ENCODE measurements at regions not wholly inside any gene's neighbourhood (a gene's known extent, or its start where the extent isn't known, plus 50 kb on each side); places are given as distances from the start of the nearest gene placed in this dataset.
"Not testable (repeated sequence)": the region's sequence is repeated elsewhere in the genome, so short reads cannot be mapped to it uniquely, and the experiment has no call there.

DNA sequence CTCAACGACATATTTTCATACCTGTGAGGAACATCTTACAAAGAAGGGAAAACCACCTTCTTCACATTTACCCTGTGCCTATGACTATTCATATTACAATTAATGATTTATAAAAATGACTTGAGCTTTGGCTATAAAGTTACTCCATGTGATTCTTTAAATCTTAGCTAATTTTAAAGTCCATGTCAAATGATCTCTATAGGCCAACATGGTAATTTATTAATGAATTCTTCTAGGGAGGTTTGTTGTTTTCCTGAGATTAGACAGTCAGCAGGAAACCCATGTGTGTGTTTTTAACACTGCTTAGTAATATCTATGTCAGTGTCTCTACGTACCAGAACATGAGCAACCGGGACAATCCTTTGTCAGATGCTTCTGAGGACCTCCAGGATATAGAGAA lies 307.3 kb downstream of the IPMK start:
- DNase-seq (ENCODE audit: low read depth) = no peak

DNA sequence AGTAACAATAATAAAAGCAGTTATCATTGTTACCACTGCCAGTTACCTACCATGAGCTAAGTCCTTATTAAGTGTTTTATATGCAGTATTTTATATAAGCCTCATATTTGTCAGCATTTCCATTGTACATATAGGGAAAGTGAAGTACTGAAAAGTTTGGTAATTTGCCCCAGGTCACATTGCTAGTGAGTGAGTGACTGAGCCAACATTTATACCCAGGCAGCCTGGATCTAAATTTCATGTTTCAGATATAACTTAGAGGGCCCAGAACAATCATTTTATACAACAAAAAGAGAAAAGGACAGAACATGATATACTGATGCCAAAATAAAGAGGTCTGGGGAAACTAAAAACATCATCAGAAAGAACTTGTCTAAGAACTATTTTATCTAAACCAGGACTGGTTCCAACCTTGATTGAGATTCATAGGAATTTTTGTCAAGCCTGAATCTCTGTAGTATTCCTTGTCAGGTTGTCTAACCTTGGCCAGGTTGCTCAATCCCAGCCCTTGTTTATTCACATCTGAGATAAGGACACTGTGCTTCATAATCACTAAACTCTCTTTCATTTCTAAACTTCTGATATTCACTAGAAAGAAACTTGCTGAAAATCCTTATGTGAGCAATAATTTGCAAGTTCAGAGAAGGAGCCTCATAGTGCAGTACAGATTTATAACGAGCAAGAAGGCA lies 308.2 kb downstream of the IPMK start:
- no peak for DNase-seq (ENCODE audit: low read depth)

DNA sequence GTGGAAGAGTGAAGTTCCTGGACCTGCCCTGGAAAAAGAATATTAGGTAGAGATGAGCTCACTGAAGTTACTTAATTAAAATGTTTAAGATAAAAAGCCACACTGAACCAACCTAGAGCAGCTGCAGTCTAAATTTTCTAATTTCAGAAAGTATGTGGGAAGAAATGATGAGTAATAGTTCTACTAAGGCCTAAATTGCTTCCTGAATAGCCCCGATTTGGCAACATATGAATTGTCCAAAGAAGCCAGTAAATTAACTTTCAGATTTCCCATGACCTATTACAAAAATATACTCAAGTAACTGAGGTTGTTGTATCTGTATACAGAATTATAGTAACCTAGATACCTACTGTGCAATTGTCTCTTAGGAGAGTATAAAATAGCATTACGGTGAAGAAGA lies 312.6 kb downstream of the IPMK start:
- DNase-seq (ENCODE audit: low read depth) = no peak

DNA sequence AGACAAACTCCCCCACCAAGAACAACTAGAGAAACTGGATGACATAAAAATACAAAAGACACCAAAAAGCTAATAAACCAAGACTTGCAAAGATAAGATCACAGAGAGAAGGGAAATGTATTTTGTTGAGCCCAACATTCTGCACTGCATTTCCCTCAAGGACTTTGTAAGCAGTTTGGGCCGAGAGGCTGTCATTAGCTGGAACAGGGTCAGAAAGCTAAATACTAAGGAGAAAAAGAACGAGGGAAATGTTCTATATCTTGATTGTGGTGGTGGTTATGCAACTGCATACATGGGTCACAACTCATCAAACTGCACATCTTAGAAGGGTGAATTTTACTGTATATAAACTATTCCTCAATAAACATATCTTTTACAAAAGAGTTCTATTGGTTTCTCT lies 315.0 kb downstream of the IPMK start:
- DNase-seq (ENCODE audit: low read depth) = no peak

DNA sequence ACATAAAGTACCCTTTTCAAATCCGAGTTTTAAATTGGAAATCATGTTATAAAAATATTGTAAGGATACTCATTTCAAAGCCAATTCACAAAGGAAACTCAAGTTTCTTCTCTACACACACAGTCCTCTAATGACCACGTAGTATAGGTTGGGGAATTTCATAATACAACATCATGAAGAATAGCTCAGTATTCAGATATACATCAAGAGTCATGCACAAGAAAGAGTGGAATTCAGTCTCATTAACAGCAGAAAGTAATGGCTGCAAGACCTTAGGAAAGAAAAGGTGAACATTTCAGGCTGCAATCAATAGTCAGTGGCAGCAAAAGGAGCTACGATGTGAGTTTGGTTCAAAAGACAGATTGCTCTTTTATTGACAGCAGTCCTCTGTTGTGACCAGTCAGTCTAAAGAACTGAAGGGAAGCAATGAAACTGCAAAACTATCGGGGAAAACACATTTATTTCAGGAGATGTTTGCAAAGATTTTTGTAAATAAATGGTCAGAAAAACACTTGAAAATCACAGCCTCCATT lies 317.2 kb downstream of the IPMK start:
- no peak for DNase-seq (ENCODE audit: low read depth)

DNA sequence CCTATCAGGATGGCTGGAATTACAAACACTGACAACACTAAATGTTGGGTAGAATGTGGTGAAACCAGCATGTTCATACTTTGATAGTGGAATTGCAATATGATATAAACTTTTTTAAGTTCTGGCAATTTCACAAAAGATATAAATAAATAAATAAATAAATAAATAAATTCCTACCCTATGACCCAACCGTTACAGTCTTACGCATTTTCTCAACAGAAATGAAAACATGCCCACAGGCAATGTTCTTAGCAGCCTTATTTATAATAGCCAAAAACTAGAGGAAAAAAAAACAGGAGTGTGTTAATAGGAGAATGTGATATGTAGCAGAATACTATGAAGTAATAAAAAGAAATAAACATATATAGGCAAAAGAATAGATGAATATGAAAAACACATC lies 318.9 kb downstream of the IPMK start:
- DNase-seq (ENCODE audit: low read depth) = no peak

DNA sequence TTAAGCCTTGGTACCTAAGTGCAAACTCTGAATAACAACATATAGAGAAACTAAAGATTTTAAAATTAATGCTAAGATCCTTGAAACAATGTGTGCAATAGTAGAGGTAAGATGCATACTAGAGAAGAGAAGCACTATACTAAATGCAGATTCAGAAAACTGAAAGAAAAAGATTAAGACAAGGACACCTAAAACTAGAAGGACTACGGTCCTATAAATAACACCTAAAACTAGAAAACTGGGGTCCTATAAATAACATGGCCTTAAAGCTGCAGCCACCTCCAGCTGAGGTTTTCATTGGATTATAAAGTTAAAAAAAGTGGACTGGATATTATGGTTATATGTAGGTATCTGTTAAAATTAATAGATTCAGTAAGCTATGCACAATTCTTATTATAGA lies 320.9 kb downstream of the IPMK start:
- no peak for DNase-seq (ENCODE audit: low read depth)

DNA sequence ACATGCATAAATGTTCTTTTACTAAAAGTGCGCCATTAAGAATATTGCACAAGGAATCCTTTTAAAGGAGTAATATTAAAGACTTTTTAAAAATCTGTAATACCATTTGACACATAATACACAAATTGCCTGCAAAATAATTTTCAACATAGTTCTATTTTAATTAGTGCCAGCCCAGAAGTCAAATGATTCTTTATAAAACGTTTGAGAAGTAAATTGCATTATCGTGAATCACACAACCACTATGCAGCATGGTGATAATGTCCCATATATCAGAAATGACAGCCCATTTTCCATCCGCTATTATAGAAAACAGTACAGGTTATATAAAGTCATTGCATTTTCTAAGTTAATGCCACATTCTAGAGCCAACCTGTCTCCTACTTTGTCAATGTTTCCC lies 324.0 kb downstream of the IPMK start:
- DNase-seq (ENCODE audit: low read depth) = no peak

DNA sequence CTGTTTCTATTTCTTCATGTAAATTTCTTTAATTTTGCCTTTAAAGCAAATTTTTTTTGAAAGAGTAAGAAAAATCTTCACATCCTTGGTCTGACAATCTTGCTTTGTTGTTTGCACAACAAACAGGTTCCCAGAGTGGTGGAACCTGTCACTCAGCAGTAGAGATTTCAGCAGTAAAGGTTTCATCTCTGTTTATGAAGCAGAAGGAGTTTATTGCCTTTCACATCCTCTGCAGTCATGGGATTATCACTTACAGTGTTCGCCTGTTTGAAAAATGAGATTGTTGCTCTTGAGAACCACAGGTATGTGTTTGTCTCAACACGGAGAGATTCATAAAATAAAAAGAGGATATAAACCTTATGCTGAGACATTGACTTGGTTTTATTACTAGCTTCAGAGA lies 342.6 kb downstream of the IPMK start:
- no peak for DNase-seq (ENCODE audit: low read depth)

DNA sequence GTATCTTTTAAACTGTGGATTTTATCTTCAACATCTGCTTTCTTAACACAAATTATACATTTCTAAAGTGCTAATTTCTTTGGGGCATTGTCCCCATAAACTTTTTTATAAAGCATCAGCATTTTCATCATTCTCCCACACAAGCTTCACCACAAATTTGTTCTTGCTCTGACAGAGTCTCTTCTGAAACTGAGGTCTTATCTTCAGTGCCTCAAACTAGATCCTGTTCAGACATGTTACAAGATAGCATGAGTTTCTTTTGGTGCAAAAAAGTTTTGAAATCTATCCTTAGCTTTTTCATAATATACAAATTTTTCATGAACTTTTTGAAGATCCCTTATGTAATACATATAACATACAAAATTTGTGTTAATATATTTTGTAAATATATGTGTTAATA lies 346.6 kb downstream of the IPMK start:
- no peak for DNase-seq (ENCODE audit: low read depth)

DNA sequence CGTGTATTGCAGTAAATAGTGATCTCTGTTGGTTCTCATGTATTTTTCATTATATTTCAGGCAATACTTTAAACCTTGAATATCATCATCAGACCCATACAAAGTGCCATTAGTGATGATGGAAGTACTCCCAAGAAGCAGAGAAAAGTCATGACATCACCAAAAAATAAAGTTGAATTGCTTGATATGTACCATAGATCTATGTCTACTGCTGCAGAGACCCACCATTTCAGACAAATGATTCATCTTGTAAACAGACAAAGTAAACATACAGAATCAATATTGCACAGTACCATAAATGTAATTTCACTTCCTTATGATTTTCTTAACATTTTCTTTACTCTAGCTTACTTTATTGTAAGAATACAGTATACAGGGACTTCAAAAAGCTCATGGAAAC lies 347.8 kb downstream of the IPMK start:
- no peak for DNase-seq (ENCODE audit: low read depth)

DNA sequence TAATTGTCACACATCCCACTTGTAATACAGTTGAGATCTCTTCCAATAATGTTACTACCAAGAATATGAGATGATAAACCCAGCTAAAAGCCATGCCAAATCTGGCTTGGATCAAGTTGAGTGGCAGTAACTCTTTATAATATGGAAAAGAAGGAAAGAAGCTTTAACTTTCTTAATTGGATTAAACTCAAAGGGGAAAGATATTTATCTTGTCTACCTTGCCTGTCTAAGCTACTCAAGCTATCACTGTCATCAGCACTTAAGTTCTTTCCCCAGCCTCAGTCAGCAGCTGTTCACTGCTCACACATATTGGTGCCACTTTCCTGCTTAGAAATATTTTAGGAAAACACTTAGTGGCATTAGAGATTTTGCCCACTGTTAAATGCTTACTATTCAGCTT lies 350.7 kb downstream of the IPMK start:
- no peak for DNase-seq (ENCODE audit: low read depth)

DNA sequence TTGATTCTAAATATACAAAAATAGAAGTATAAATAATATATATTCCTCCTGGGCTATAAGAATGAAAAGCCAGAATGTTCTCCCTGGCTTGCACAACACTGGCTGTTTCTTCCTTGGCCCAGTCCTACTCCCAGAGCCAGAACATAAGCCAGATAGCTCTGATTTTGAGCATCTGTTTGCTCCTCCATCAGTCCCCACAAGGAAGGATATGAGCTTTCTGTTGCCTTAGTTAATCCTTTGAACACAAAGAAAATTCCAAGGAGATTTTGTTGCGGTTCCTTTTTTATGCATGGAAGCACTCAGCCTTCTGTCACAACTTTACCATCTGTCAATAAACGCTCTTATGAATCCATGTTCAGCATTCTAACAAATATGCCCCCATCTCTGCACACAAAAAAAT lies 361.8 kb downstream of the IPMK start:
- no peak for DNase-seq (ENCODE audit: low read depth)

DNA sequence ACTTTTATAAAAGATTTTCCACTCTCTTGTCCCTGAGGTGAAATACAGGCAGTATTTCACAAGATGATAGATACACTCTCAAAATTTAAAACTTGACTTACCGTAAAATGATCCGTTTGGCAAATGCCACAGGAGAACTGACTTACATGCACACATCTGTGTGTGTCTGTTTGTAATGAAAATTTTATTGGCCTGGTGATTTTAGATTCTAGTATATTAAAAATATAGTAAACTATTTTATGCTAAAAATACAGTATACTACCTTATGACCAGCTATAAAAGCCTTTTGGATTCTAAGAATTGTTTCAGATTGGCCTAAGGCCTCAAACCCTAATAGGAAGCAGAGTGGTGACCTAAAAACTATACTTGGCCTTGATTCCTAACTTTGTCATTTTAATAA lies 362.7 kb downstream of the IPMK start:
- no peak for DNase-seq (ENCODE audit: low read depth)

DNA sequence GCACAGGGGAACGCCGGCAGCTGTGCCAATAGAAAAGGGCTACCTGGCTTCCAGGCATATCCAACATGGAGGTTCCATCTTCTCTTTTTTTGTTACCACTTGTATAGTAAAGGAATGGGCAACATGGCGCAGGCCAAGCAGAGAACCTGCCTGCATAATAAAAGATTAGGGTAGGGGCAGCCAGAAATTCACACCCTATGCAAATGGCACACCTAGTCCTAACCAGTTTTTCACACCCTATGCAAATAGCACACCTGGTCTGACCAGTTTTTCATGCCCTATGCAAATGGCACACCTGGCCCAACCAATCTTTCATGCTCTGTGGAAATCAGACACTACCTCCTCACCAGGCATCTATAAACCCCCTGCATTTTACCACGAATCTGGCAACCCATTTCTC lies 369.5 kb downstream of the IPMK start:
- DNase-seq (ENCODE audit: low read depth) = no peak

DNA sequence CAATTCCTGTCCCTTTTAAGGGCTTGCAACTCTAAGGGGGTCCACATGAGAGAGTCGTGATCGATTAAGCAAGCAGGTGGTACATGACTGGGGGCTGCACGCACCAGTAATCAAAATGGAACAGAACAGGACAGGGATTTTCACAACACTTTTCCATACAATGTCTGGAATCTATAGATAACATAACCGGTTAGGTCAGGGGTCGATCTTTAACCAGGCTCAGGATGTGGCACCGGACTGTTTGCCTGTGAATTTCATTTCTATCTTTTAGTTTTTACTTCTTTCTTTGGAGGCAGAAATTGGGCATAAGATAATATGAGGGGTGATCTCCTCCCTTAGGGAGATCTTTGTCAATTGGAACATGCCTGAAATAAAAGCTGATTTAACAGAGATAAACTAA lies 370.1 kb downstream of the IPMK start:
- no peak for DNase-seq (ENCODE audit: low read depth)

DNA sequence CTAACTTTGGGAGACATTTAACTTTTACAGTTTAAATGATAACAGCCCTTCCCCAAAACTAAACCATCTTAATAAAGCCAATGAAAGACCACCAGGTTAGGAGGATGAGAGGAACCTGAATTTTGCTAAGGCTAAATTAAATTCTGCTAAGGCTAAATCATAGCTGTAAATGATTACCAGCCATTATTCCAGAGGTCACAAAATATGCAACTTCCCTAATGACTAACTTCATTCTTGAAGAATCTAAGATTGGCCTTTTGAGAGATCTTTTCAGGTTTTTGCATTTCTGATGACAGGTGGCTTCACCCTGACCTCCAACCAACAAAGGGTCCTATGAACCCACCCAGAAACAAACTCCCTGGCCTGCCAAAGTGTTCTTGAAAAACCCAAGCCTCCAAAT lies 373.3 kb downstream of the IPMK start:
- no peak for DNase-seq (ENCODE audit: low read depth)

DNA sequence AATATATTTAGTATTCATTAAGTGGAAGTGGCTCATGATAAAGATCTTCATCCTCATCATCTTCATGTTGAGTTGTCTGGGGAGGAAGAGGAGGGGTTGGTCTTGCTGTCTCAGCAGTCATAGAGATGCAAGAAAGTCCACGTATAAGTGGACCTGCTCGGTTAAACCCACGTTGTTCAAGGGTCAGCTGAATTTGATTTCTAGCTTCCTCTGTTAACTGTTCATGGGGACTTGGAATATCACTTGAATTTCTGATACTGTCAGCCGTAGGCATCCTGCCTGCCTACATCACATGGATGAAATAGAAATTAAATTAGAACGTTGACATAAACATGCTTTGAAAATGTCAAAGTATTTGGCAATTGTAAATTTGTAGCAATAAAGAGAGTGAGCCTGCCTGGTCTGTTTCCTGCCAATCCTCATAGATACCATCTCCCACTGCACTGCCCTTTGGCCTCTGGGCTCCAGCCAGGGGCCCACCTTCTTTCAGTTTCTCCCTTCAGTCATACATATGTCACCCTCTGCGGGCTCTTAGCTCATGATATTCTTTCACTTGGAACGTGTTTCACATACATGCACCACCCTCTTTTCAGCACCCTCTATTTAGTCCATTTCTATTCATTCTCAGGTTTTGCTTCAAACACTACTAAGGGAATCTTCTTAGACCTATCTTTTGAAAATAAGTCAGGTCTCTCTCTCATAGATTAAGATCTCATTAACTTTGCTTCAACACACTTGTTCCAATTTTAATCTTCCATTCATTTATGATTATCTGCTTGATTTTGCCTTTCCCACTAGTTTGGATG lies 376.3 kb downstream of the IPMK start:
- no peak for DNase-seq (ENCODE audit: low read depth)

DNA sequence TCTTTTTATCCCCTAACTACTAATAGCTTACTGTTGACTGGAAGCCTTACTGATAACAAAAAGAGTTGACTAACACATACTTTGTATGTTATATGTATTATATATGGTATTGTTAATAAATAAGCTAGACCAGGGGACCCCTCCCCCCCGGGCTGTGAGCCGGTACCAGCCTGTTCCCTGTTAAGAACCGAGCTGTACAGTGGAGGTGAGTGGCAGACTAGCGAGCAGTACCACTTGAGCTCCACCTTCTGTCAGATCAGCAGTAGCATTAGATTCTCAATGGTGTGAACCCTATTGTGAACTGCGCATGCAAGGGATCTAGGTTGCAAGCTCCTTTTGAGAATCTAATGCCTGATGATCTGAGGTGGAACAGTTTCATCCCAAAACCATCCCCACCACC lies 377.0 kb downstream of the IPMK start:
- no peak for DNase-seq (ENCODE audit: low read depth)

DNA sequence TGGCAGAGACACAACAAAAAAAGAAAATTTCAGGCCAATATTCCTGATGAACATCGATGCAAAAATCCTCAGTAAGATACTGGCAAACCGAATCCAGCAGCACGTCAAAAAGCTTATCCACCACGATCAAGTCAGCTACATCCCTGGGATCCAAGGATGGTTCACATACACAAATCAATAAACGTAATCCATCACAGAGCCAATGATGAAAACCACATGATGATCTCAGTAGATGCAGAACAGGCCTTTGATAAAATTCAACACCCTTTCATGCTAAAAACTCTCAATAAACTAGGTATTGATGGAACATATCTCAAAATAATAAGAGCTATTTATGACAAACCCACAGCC lies 382.1 kb downstream of the IPMK start:
- DNase-seq (ENCODE audit: low read depth) = not testable (repeated sequence)

DNA sequence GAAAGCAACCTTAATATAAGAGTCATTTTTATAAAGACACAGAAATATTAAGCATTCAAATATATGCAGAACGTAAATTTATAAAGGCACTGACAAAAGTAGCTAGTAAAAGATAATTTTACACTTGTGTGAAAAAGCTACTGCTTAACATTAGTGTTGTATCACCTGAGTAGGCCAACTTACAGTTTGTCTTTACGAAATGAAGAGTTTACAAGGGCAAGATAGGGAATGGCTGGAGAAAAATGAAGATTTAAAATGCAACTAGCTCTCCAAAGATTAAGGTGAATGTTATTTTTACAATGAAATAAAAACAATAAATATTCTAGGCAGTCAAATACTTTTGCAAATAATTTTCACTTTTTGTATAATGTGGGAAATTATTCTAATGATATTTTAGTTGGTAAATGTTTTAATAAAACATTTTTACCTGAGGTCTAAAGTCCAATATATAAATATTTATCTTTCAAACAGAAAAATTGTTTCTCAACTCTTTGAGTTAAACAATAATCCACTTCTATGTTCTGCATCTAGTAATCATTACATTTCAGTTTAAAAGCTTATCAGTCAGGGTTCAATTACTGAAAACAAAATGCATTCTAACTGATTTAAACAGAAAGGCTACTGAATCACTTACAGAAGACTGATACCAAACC lies 382.6 kb downstream of the IPMK start:
- DNase-seq (ENCODE audit: low read depth) = no peak

DNA sequence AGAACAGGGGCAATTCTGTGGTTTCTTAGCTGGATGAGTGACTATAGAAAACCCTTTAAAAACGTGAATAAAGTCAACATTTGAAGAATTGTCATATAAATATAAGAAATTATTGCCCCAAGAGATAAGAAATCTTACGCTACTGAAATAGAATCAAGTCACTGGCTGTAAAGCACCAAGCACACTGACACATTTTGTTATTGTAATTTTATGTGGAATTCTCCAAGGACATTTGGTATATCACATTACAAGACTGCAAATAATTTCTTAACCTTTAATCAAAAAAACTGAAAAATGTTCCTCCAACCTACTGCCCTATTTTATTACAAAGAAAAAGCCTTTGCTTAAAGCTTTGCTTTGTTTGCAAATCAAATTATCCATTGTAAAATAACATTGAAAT lies 383.3 kb downstream of the IPMK start:
- no peak for DNase-seq (ENCODE audit: low read depth)

Measured in stimulated activated CD8-positive, alpha-beta memory T cell treated with anti-CD3 and anti-CD28 coated beads, Interleukin-15, amount 100 ng/mL, for 1 hour (primary cell).